Head of caudate nucleus (tissue), 42 donors: ENCODE measurements at regions not wholly inside any gene's neighbourhood (a gene's known extent, or its start where the extent isn't known, plus 50 kb on each side); places are given as distances from the start of the nearest gene placed in this dataset.

ENCODE experiments used
- DNase-seq, 42 donors: peaks; one replicate each; pipeline versions ENCODE4 v3.0.0 to v3.0.0-alpha.2; 2020 to 2021; ENCODE audit warnings: mixed read lengths in 7 of 42
- intact Hi-C: fragments of 100-400 bp; cut with DNase I; formaldehyde crosslinking; loops from one replicate; pipeline ENCODE4 v1.15.0; 2022

DNA sequence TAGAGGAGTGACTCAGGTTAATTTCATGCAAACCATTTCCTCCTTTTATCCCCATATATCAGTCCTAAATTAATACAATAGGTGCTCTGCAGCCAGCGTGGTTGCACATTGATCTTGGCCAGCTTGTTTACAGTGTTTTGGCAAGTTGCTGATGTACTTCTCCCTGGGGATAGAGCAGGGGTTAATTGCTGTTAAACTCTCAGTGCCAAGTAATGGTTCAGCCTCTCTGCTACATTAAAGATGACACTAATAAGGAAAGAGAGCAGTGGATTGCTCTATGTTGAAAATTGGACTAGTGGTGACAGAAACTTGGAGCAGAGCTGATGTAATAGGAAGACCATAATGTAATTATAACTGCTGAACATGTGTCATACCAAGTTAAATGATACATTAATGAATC, 717.5 kb downstream of the RERGL start:
- DNase-seq = no peak

DNA sequence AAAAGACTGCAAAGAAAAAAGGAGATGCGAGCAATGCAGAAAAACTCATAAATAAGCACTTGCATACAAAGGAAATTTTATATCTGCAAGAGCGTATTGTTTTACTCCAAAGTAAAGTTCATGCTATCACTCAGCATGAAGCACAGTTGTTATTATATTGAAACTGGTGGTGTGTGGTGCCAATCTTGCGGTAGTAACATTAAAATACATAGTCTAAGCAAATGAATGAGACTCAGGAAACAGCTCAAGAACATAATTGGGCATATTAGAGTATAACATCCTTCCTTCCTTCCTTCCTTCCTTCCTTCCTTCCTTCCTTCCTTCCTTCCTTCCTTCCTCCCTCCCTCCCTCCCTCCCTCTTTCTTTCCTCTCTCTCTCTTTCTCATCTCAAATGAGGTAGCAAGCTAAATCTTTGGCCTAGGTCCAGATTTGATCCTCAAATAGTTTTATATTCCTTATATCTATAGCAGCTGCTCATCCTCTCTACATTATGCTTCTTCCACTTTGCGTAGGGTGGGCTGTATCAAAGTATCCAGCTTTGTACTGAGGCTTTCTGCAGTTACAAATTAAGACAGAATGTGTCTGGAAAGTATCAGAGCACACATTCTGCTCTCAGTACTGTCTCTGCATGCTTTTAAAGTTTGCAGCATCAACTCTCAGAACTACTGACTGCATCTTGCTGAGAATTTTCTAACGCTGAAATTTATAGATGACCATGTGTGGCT, 718.3 kb downstream of the RERGL start:
- intact Hi-C loops = no loop called here
- no peak for DNase-seq

More for the DNA sequence above, 717.5 kb downstream of the RERGL start:
- intact Hi-C loops = no loop called here

DNA sequence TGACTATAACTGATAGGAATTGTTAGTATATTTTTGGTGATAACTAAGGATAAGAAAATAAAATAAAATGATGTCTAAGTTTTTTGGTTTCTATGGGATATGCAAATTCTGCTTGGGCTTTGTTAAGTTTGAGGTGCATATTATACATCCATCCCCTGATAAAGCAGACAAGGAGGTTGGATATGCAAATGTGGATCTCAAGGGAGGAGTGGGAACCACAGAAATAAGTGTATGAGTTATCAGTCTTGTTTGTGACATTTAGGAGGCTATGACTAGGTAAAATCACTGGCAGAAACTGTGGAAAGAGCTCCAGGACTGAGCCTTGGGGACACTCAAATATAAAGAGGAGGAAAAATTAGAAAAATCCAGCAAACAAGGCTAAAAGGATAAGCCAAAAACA, 719.4 kb downstream of the RERGL start:
- intact Hi-C loops = no loop called here

GRCh38 chr12:17369556-17369955, 720.4 kb downstream of the RERGL start:
- intact Hi-C loops = no loop called here

More for the DNA sequence above, 719.4 kb downstream of the RERGL start:
- DNase-seq = no peak

GRCh38 chr12:17361224-17361623, 728.8 kb downstream of the RERGL start:
- no peak for DNase-seq
- intact Hi-C loops = no loop called here

More at GRCh38 chr12:17369556-17369955, 720.4 kb downstream of the RERGL start:
- DNase-seq = no peak

DNA sequence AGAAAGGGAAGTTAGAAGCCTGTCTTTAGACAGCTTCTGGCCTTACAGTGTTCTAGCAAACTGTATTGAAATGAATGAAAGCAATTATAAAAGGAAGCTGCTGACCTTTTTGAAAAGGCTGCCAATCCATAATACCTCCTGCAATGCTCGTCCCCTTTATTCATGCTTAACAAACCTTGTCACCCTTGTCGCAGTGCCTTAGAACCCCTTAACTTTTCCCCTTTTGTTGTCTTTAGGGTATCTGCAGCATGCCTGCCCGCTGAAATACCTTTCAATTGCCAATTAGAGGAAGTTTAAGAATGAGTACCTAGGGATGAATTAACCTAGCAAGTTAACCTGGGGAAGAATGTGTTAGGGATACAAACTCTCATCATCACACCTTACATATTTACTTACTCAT, 731.2 kb downstream of the RERGL start:
- intact Hi-C loops = no loop called here
- no peak for DNase-seq

DNA sequence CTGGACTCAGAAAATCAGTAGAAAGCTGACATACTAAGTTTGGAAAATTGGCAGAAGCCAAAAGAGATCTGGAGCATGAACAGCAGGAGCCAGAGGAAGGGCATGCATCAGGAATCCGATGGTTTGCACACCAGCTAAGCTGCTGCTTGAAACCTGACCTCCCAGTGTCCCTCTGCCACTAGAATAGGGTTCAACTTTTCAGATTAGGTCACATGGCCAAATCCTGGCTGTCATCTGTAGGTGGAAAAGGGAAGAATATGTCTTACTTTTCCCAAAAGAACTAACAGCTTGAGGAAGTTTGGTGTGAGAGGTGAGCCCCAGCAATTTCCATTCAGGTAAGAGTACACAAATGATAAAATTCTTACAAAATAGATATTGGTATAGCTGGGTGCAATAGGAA, 732.6 kb downstream of the RERGL start:
- DNase-seq = no peak
- intact Hi-C loops = no loop called here

DNA sequence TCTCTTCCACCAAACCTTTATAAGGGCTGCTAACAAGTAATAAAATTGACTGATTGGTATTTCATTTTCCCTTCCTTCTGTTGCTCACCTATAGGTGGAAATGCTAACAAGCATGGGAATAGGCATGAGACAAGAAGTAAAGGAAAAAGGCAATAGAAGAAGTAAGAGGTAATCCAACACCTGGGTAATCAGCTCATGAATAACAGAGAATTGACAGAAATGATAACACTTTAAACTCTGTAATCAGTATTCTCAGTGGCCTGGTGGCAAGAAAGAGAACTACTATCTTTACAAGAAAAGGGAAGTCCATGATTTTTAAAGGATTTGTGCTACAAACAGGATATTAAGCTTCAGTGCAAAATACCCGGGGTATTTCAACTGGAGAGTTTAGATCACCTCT, 737.8 kb downstream of the RERGL start:
- DNase-seq = no peak
- intact Hi-C loops = no loop called here

- DNase-seq = no peak
- intact Hi-C loops = no loop called here
Measured at GRCh38 chr12:17348311-17348710, 741.7 kb downstream of the RERGL start.

GRCh38 chr12:17344649-17345048, 738.7 kb upstream of the LMO3 start:
- DNase-seq = no peak
- intact Hi-C loops = no loop called here

DNA sequence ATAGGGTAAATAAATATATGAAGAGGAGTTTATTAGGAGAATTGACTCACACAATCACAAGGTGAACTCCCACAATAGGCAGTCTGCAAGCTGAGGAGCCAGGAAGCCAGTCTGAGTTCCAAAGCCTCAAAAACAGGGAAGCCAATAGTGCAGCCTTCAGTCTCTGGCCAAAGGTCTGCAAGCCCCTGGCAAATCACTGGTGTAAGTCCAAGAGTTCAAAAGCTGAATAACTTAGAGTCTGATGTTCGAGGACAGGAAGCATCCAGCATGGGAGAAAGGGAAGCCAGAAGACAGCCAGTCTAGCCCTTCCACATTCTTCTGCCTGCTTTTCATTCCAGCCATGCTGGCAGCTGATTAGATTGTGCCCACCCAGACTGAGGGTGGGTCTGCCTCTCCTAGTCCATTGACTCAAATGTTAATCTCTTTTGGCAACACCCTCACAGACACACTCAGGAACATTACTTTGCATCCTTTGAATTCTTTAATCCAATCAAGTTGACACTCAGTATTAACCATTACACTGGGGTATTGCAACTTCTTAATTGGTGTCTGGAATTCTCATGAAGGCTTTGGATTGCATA, 736.5 kb upstream of the LMO3 start:
- intact Hi-C loops = no loop called here
- no peak for DNase-seq

GRCh38 chr12:17335487-17335886, 729.5 kb upstream of the LMO3 start:
- DNase-seq = no peak
- intact Hi-C loops = no loop called here

DNA sequence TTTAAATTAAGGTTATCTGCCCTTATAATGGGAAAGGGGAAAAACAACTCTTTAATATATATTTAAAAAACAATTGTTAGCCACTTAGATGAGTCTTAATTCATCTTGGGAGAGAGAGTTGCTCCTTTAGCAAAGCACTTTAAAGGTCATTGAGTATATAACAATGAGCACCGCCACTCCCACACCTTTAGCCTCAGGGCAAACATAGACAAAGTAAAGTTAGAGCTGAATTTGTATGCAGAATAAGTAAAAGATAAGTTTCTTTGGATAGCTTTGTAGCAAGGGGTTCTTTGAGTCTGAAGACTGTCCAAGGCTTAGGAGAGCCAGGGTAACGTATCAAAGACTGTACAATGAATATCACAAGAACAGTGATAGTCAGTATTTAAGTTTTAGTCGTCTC, 728.8 kb upstream of the LMO3 start:
- intact Hi-C loops = no loop called here
- DNase-seq = no peak

DNA sequence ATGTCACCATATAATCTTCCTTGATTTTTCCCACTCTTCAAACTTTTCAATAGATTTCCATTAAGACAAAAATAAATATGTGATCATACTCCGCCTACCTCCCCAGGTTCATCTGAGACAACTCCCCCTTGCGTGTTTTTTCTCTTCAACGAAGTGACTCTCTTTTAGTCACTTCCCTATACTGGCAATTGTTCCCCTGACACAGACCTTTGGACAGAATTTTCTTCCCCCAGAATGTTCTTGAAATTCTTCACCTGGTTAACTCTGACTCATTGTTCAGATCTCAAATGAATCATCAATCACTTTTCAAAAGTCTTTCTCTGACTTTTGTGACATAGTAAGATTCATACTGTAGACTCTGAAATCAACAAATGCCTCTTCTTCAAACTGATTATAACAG, 727.3 kb upstream of the LMO3 start:
- intact Hi-C loops = no loop called here
- peak in 19 of 42 donors; percentile 2 to 73 (median 26) for DNase-seq

- intact Hi-C loops = no loop called here
- DNase-seq = no peak
Measured at GRCh38 chr12:17326649-17327048, 720.7 kb upstream of the LMO3 start.

GRCh38 chr12:17322090-17322489, 716.1 kb upstream of the LMO3 start:
- no peak for DNase-seq
- intact Hi-C loops = no loop called here

DNA sequence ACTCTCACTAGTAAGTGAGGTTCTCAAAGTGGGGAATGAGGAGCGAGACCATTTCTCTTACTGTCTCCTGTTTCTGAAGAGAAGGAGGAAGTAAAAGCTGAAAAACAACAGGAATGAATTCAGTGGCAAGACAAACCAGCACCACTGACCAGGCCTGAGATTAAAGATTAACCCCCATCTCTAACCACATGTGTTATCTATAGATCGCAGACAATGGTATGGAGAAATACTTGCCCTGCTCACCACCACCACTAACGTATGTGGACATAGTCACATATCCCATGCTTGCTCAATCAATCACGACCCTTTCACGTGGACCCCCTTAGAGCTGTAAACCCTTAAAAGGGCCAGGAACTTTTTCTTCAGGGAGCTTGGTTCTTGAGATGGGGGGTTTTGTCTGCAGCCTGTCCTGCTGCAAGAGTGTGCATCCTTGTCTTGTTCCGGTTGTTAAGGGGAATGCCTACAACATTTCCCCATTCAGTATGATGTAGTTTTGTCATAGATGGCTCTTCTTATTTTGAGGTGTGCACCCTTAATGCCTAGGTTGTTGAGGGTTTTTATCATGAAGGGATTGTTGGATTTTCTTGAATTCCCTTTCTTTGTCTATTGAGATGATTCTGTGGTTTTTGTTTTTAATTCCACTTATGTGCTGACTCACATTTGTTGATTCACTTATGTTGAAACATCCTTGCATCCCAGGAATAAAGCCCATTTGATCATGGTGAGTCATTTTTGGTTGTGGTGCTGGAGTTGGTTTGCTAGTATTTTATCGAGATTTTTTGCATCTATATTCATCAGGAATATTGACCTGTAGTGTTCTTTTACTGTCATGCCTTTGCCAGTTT, 698.8 kb upstream of the LMO3 start:
- intact Hi-C loops = no loop called here
- DNase-seq = no peak

GRCh38 chr12:17302001-17302400, 696.0 kb upstream of the LMO3 start:
- intact Hi-C loops = no loop called here
- DNase-seq = no peak

- intact Hi-C loops = no loop called here
- DNase-seq = no peak
Measured at GRCh38 chr12:17301544-17301943, 695.6 kb upstream of the LMO3 start.

DNA sequence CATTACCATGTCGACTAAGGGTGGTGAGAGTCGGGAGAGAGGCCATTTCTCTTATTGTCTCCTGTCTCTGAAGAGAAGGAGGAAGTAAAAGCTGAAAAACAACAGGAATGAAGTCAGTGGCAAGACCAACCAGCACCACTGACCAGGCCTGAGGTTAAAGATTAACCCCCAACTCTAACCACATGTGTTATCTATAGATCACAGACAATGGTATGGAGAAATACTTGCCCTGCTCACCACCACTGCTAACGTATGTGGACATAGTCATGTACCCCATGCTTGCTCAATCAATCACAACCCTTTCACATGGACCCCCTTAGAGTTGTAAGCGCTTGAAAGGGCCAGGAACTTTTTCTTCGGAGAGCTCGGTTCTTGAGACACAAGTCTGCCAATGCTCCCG, 690.9 kb upstream of the LMO3 start:
- no peak for DNase-seq
- intact Hi-C loops = no loop called here
